ENCODE measurements at regions not wholly inside any gene's neighbourhood (a gene's known extent, or its start where the extent isn't known, plus 50 kb on each side); places are given as distances from the start of the nearest gene placed in this dataset.
"Not testable (repeated sequence)": the region's sequence is repeated elsewhere in the genome, so short reads cannot be mapped to it uniquely, and the experiment has no call there.

- DNase-seq (ENCODE audit: low read depth) = no peak
Observed at GRCh38 chr5:2381861-2382260, 369.6 kb downstream of the IRX2 start.

GRCh38 chr5:2381070-2381469 is 370.4 kb downstream of the IRX2 start:
- no peak for DNase-seq (ENCODE audit: low read depth)

GRCh38 chr5:2378976-2379375 is 372.5 kb downstream of the IRX2 start:
- DNase-seq (ENCODE audit: low read depth) = no peak

GRCh38 chr5:2378108-2378507 is 373.4 kb downstream of the IRX2 start:
- DNase-seq (ENCODE audit: low read depth) = no peak

GRCh38 chr5:2376486-2376885 is 375.0 kb downstream of the IRX2 start:
- DNase-seq (ENCODE audit: low read depth) = no peak

GRCh38 chr5:2375757-2376250 is 375.7 kb downstream of the IRX2 start:
- DNase-seq (ENCODE audit: low read depth) = no peak

- DNase-seq (ENCODE audit: low read depth) = no peak
Observed at GRCh38 chr5:2375291-2375690, 376.2 kb downstream of the IRX2 start.

GRCh38 chr5:2374703-2375102 is 376.8 kb downstream of the IRX2 start:
- DNase-seq (ENCODE audit: low read depth) = no peak

GRCh38 chr5:2373631-2374030 is 377.8 kb downstream of the IRX2 start:
- DNase-seq (ENCODE audit: low read depth) = no peak

GRCh38 chr5:2371419-2371710 is 380.1 kb downstream of the IRX2 start:
- DNase-seq (ENCODE audit: low read depth) = no peak

GRCh38 chr5:2370626-2371418 is 380.7 kb downstream of the IRX2 start:
- DNase-seq (ENCODE audit: low read depth) = no peak

GRCh38 chr5:2369178-2369577 is 382.3 kb downstream of the IRX2 start:
- no peak for DNase-seq (ENCODE audit: low read depth)

- DNase-seq (ENCODE audit: low read depth) = no peak
Observed at GRCh38 chr5:2366816-2367215, 384.7 kb downstream of the IRX2 start.

GRCh38 chr5:2357309-2357708 is 394.2 kb downstream of the IRX2 start:
- no peak for DNase-seq (ENCODE audit: low read depth)

GRCh38 chr5:2355859-2356258 is 395.6 kb downstream of the IRX2 start:
- no peak for DNase-seq (ENCODE audit: low read depth)

GRCh38 chr5:2353871-2354440 is 397.5 kb downstream of the IRX2 start:
- no peak for DNase-seq (ENCODE audit: low read depth)

- DNase-seq (ENCODE audit: low read depth) = no peak
Observed at GRCh38 chr5:2353211-2353610, 398.3 kb downstream of the IRX2 start.

- DNase-seq (ENCODE audit: low read depth) = no peak
Observed at GRCh38 chr5:2352101-2352861, 399.2 kb downstream of the IRX2 start.

GRCh38 chr5:2349768-2350167 is 401.7 kb downstream of the IRX2 start:
- DNase-seq (ENCODE audit: low read depth) = not testable (repeated sequence)

GRCh38 chr5:2338686-2339085 is 412.8 kb downstream of the IRX2 start:
- no peak for DNase-seq (ENCODE audit: low read depth)

GRCh38 chr5:2335733-2336515 is 415.6 kb downstream of the IRX2 start:
- DNase-seq (ENCODE audit: low read depth) = no peak

GRCh38 chr5:2335125-2335732 is 416.2 kb downstream of the IRX2 start:
- DNase-seq (ENCODE audit: low read depth) = no peak

All from stimulated activated CD8-positive, alpha-beta memory T cell treated with anti-CD3 and anti-CD28 coated beads, Interleukin-15, amount 100 ng/mL, for 1 hour (primary cell).